ENCODE measurements at regions not wholly inside any gene's neighbourhood (a gene's known extent, or its start where the extent isn't known, plus 50 kb on each side); places are given as distances from the start of the nearest gene placed in this dataset.

GRCh38 chr20:53737396-53738038 is 143.9 kb upstream of the ZNF217 start:
- TF ChIP-seq, protein P1, sequence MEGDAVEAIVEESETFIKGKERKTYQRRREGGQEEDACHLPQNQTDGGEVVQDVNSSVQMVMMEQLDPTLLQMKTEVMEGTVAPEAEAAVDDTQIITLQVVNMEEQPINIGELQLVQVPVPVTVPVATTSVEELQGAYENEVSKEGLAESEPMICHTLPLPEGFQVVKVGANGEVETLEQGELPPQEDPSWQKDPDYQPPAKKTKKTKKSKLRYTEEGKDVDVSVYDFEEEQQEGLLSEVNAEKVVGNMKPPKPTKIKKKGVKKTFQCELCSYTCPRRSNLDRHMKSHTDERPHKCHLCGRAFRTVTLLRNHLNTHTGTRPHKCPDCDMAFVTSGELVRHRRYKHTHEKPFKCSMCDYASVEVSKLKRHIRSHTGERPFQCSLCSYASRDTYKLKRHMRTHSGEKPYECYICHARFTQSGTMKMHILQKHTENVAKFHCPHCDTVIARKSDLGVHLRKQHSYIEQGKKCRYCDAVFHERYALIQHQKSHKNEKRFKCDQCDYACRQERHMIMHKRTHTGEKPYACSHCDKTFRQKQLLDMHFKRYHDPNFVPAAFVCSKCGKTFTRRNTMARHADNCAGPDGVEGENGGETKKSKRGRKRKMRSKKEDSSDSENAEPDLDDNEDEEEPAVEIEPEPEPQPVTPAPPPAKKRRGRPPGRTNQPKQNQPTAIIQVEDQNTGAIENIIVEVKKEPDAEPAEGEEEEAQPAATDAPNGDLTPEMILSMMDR (IDR thresholded peaks at IDR 0.05 in 4 of 5, conservative IDR thresholded peaks at IDR 0.05 in 1 of 5) = no peak
- TF ChIP-seq POLR2A (IDR thresholded peaks at IDR 0.05) = no peak

All from gastrocnemius medialis (tissue), 4 donors.